NCI-H345 (cell line): ENCODE measurements at regions not wholly inside any gene's neighbourhood (a gene's known extent, or its start where the extent isn't known, plus 50 kb on each side); places are given as distances from the start of the nearest gene placed in this dataset.

Experiments used
- DNase-seq: peaks from one replicate; lab custom pipeline; 2025; lab: John Stamatoyannopoulos, UW

GRCh38 chr11:97290464-97291041 lies 900.7 kb downstream of the JRKL start:
- peak; percentile 34 for DNase-seq

- no peak for DNase-seq
Measured at GRCh38 chr11:97296301-97296700, 906.5 kb downstream of the JRKL start.

DNA sequence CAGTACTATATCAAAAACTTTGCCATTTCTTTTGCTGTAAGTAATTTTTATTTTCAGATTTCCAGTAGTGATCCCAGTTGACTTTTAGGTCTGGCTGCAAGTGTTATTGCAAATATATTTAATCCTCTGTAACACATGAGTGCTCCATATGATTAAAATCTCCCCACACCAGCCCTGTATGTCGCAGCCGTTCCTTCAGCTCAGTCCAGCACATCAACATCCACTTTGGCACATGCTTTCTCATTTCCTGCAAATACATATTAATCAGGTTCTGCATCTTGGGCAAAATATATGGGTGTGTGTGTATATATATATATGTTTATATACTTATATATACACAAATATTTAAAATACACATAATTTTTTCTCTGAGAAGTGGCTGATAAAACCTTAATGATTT lies 919.5 kb downstream of the JRKL start:
- DNase-seq, result no peak

DNA sequence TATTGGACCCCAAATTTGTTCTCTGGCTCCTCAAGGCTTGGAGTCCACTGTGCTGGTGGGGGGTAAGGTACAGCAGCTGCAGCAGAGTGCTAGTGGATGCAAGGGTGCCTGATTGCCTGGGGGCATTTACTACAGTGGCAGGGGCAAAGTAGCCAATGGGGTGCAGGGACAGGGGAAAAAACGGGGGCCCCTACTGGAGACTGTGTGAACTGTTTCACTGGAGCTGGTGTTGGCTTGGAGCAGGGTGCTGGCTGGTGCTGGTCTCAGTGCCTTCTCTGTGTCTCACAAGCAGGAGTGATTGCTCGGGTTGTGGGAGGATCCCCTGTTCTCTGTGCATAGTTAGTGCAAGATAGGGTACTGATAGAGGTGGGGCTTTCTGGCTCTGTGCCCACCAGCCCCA lies 935.9 kb downstream of the JRKL start:
- no peak for DNase-seq

GRCh38 chr11:97332271-97332670 lies 942.5 kb downstream of the JRKL start:
- DNase-seq, result peak; percentile 43

DNA sequence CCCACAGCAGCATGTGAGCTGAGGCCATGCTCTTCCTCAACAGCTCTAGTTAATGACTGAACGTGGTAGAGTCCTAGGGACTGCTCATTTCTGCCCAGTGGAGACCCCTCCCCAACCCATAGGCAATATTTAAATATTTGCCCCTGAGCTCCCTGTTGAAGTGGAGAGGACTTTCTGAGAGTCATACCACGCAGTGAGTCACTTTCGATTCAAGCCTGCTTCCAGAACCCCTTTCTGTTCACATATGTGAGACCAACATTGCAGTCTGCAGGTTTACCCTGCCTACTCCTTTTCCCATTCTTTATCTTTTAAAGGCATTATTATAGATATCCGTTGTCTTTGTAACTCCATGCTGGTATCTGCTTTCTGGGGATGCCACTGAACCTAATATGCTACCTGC lies 946.3 kb downstream of the JRKL start:
- DNase-seq, result no peak

DNA sequence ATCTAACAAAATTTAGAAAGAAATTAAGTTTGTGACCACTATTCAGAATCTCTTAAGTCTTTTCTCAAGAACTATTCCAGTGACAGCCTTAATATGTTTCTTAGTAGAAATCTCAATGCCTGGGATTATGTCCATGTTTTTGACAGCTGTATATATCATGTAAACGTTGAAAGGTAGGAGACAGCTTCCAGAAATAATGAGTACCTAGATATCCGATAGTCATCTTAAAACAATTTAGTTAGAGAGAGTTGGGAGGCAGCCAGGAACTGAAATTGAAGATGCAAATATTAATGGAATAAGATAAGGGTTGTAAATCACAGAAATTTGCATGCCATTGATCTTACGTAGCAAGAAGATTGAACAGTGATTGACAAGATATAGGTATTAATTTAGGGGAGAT lies 955.2 kb downstream of the JRKL start:
- no peak for DNase-seq

DNA sequence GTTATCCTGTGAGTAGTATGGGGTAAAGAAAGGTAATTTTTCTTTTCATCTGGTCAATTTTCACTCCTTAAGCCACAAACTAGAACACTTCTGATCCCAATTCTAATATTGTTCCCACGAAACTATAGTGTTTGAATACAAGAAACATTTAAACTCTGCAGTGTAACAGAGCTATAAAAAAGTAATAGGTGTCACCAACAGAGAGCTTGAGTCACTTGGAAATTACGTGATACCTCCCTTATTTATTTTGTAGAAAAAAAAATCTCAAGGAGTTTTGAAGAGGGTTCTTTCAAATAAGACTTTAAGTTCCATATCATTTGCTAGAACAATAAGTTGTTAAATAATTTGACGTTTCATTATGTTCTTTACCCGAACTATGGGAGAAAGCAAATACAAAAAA lies 959.4 kb downstream of the JRKL start:
- DNase-seq, result no peak

GRCh38 chr11:97351939-97352338 lies 962.1 kb downstream of the JRKL start:
- DNase-seq, result no peak

DNA sequence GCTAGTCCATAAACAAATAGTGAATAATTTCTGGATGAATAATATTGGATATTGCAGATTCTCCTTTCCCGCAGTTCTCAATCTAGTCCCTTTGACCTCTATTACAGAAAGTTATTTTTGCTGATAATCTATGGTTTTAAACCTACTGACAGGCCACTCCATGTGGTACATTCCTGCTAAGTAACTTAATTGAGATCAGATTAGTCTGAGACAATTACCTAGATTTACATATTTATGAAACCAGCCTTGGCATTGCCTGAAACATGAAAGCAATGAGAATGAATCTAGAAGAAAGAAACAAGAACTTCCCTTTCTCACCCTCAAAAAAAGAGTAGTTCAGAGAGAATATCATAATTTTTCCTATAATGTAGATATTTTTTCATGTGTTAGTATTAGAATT lies 964.2 kb downstream of the JRKL start:
- no peak for DNase-seq

DNA sequence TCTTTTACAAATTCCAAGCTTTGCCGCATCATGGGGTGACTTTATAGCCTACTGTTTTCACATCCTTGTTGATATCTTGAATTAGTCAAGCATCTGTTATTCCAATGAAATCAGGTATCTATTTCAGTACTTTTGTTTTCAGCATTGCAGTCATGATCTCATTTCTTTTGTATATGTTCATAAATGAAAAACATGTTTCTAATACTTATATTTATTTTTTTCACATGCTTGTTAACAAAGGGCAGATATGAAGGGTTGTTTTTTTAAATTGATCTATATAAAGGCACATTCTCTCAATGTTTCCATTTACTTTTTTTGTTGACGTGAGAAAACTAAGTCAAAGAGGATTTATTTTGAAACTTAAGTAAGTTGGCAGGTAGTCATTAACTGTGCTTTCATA lies 964.8 kb downstream of the JRKL start:
- no peak for DNase-seq

- no peak for DNase-seq
Measured at GRCh38 chr11:97355230-97355629, 965.4 kb downstream of the JRKL start.

DNA sequence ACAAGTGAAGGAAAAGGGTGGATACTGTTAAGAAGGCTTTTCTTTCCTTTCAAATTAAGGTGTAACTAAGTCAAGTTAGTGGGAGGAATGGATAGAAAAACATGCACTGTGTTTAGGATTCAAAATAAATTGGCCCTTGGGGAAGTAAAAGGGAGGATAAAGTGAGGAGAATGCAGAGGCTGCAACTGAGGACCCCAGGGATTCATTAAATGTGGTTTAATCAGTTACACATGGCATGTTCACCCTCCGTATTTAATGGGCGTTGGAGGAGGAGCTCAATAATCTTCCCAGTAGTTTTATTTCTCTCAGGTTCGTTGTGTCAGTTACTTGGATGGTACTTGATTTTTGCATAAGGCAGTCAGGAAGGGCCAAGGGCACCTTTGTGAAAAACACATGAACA lies 966.3 kb downstream of the JRKL start:
- DNase-seq, result no peak

- DNase-seq, result no peak
Measured at GRCh38 chr11:97359016-97359415, 969.2 kb downstream of the JRKL start.

DNA sequence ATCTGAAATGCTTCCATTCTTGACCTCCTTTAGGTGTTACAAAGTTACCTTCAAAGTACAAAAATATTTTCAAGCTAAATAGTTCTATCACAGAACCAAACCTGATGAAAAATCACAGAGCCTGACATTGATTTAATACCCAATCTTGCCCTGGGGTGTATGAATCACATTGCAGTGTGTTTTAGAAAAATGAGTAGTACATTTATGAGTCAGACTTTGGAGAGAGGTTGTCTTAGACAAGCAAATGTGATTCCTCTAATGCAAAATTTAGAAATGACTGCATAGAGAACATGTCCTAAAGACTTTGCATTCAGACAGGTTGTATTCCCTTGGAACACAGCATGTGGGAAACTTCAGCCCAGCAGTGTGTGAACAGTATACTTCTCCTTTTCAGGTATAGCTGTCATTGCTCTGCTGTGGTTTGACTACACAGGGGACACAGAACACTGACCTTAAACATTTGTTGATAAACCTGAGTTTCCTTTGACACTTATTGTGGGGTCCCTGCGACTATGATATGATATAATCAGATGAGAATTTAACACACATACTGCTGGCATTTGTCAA lies 972.1 kb downstream of the JRKL start:
- no peak for DNase-seq

DNA sequence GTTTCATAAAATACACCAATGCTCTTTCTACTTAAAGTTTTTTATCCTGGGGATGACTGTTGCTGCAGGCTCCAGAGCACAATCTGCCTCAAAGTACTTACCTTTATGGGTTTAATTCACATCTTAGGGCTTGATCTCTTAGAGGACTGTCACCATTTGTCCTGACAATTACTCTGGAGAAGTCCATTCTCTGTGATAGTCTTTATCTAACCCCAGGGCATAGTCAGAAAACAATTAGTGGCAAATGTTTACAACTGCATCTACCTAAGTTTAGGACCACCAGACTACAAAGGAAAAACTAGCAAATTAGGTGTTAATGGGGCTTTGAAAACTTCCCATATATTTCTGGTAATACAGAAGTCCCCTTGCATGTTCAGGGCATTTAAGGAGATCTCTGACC lies 973.5 kb downstream of the JRKL start:
- no peak for DNase-seq

DNA sequence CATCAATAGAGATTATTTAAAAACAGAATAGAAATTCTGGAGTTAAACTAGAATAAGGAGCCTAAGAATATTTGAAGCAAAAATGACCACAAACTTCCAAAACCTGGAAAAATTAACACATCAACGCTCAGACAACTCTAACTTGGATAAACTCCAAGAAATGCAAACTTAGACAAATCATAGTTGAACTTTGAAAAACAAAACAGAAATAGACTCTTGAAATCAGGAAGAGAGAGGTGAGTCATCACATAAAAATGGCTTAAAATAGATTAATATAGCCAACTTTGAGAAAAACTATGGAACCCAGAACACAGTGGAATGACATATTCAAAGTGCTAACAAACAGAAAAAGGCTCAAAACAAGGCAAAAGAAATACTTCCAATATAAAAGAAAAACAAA lies 974.2 kb downstream of the JRKL start:
- DNase-seq, result no peak

DNA sequence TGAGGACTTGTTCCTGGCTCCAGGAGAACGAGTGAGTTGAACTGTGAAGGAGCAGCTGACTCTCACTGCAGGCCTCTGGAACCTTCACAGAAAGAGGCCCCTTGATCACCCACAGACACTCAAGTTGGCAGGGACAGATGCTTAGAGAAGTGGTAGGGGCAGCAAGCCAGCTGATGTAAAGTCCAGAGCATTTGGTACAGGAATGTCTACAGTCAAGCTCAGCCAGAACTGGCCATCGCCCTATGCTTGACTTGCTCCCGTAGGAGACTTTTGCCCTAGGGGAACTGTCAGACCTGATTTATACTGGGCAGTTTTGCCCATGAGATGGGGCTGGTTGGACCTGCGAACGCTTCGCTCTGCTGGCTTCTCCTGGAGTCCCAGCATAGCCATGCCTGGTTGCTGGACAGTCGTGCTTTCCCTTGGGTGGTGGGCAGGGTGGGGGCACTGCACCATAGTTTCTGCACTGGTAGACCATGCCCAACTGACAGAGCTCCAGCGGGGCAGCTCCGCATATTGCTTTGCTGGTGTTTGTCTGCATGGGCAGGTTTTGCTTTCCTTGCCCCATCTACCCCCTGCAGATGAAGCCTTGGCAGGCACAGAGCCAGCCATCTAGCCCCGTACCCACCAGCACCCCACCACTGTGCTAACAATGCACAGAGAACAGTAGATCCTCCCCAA lies 977.7 kb downstream of the JRKL start:
- no peak for DNase-seq

- DNase-seq, result no peak
Measured at GRCh38 chr11:97389270-97389669, 999.5 kb downstream of the JRKL start.

GRCh38 chr11:97398246-97398645 lies 1008.4 kb downstream of the JRKL start:
- no peak for DNase-seq

- DNase-seq, result no peak
Measured at GRCh38 chr11:97409141-97409540, 1019.3 kb downstream of the JRKL start.

DNA sequence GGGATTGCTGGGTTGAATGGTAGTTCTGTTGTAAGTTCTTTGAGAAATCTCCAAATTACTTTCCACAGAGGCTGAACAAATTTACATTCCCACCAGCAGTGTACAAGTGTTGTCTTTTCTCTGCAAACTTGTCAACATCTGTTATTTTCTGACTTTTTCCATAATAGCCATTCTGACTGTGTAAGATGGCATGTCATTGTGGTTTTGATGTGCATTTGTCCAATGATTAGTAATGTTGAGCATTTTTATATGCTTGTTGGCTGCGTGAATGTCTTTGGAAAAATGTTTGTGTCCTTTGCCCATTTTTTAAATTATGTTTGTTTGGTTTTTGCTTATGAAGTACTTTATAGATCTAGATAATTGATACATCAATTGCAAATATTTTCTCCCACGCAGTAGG lies 1025.0 kb downstream of the JRKL start:
- DNase-seq, result no peak

DNA sequence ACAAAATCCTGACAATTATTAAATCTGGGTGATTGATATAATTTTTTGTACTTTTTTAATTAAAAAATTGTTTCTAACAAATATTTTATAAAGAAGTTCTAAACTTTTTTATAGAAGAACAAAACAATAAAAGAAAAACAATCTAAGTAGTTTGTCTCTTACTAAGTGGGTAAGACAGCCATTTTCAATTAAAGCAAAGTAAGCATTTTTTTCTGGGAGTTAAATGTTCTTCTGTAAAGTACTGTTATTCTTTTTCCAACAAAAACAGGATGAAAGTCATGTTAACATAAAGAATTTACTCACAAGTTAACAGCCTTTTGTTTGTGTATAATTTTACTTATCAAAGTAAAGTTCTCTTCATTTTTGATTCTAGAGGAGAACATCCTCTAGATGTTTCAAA lies 1029.9 kb downstream of the JRKL start:
- no peak for DNase-seq

DNA sequence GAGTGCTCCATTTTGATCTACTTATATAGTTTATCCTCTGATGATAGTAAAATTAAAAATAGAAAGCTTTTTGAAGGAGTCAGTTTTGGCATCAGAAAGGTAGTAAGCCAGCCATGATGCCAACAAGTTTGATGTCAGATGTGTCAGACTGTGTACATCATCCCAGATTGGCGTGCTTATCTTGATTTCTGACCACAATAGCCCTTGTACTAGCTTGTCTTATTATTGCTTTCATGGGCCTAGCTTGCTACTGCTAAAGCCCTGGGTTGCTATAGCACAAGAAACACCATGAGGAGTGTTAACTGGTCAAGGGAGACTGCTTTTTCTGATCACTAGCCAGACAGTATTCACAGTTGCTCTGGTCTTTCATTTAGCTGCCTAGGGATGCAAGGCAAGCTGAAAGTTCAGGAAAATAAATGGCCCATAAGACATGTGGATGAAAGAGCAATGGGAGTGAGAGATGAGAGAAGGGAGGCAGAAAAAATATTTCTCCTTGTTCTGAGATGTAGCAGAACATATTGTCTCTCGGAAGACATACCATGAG lies 1038.5 kb downstream of the JRKL start:
- DNase-seq, result no peak
